IMR-90 (cell line): ENCODE measurements at regions not wholly inside any gene's neighbourhood (a gene's known extent, or its start where the extent isn't known, plus 50 kb on each side); places are given as distances from the start of the nearest gene placed in this dataset.

Experiments
- ATAC-seq: fragments of 200-7000 bp; cut with Tn5 transposase; 2 replicates; pipeline ENCODE4 v1.9.1; 2020; ENCODE audit warnings: low read depth, mild to moderate bottlenecking, moderate library complexity
- BruUV-seq: library from RNA; stranded (reverse); fragments of 400-500 nt; replicated peaks from 2 replicates; lab custom pipeline; 2021; lab: Mats Ljungman, UMichigan
- CTCF ChIA-PET: fragments of 300-600 bp; formaldehyde crosslinking; extraction: SDS; loops from one replicate; lab custom pipeline; 2021; ENCODE audit warnings: antibody characterized with exemption; lab: Yijun Ruan, JAX
- POLR2A ChIA-PET: fragments of 300-600 bp; sonication (Branson Sonifier 250); formaldehyde crosslinking; loops from one replicate; lab custom pipeline; 2022; ENCODE audit warnings: antibody characterized with exemption; ENCODE audit not compliant: unreplicated experiment; lab: Charles Lee
- DNase-seq: peaks from one replicate; pipeline ENCODE4 v3.0.0; 2013
- H2AFZ ChIP-seq: replicated peaks from 2 replicates; pipeline ENCODE3; 2013; ENCODE audit warnings: low read length, mild to moderate bottlenecking; ENCODE audit not compliant: poor library complexity
- H2AK5ac ChIP-seq: 2 replicates; pipeline ENCODE4 v1.6.1; 2013; ENCODE audit warnings: low read depth, low read length, inconsistent platforms
- H2AK9ac ChIP-seq: replicated peaks from 2 replicates; pipeline ENCODE3; 2013; ENCODE audit warnings: mild to moderate bottlenecking, low read depth, low read length, moderate library complexity; ENCODE audit not compliant: poor library complexity
- H2BK120ac ChIP-seq: 2 replicates; pipeline ENCODE4 v1.6.1; 2013; ENCODE audit warnings: low read depth, low read length, inconsistent platforms
- H2BK15ac ChIP-seq: 3 replicates; pipeline ENCODE4 v1.6.1; 2013; ENCODE audit warnings: low read depth, low read length, inconsistent platforms
- H2BK20ac ChIP-seq: 2 replicates; pipeline ENCODE4 v1.6.1; 2013; ENCODE audit warnings: low read depth, mild to moderate bottlenecking, inconsistent platforms, low read length, moderate library complexity
- H2BK5ac ChIP-seq: 2 replicates; pipeline ENCODE4 v1.6.1; 2013; ENCODE audit warnings: mild to moderate bottlenecking, low read depth, low read length, inconsistent platforms; ENCODE audit not compliant: poor library complexity, severe bottlenecking
- H3K14ac ChIP-seq: replicated peaks from 2 replicates; pipeline ENCODE4 v1.6.1; 2013; ENCODE audit warnings: low read depth, low read length, inconsistent platforms
- H3K18ac ChIP-seq: 2 replicates; pipeline ENCODE4 v1.6.1; 2013; ENCODE audit warnings: low read depth, low read length, control low read depth
- H3K23ac ChIP-seq: 2 replicates; pipeline ENCODE4 v1.6.1; 2013; ENCODE audit warnings: low read depth, low read length, inconsistent platforms
- H3K27ac ChIP-seq: 2 replicates; pipeline ENCODE4 v1.5.1; 2013; ENCODE audit warnings: mild to moderate bottlenecking, control low read depth, low read length; ENCODE audit not compliant: insufficient read depth
- H3K27me3 ChIP-seq: 2 replicates; pipeline ENCODE4 v1.6.1; 2013; ENCODE audit warnings: low read length; ENCODE audit not compliant: control insufficient read depth, insufficient read depth
- H3K36me3 ChIP-seq: 2 replicates; pipeline ENCODE4 v1.6.1; 2013; ENCODE audit warnings: low read length, mixed read lengths; ENCODE audit not compliant: control insufficient read depth, insufficient read depth
- H3K4ac ChIP-seq: 2 replicates; pipeline ENCODE4 v1.6.1; 2013; ENCODE audit warnings: low read depth, low read length, inconsistent platforms
- H3K4me1 ChIP-seq: 2 replicates; pipeline ENCODE4 v1.6.1; 2013; ENCODE audit warnings: low read length, mixed read lengths; ENCODE audit not compliant: control insufficient read depth, insufficient read depth
- H3K4me2 ChIP-seq: 2 replicates; pipeline ENCODE4 v1.6.1; 2013; ENCODE audit warnings: low read depth, mild to moderate bottlenecking, control low read depth, low read length, moderate library complexity
- H3K4me3 ChIP-seq: 2 replicates; pipeline ENCODE4 v1.5.1; 2013; ENCODE audit warnings: low read depth, mild to moderate bottlenecking, control low read depth, low read length, moderate library complexity; ENCODE audit not compliant: insufficient read depth
- H3K56ac ChIP-seq: 2 replicates; pipeline ENCODE4 v1.6.1; 2013; ENCODE audit warnings: low read length, inconsistent platforms; ENCODE audit not compliant: insufficient read depth; ENCODE audit errors: extremely low read depth
- H3K79me1 ChIP-seq, 2 experiments: 2 replicates each; pipeline ENCODE4 v1.6.1; 2013; ENCODE audit warnings: low read length in 2 of 2, inconsistent platforms in 1 of 2, low read depth in 1 of 2
- H3K9ac ChIP-seq: 2 replicates; pipeline ENCODE4 v1.6.1; 2013; ENCODE audit warnings: low read depth, low read length, control low read depth
- H3K9me1 ChIP-seq: 2 replicates; pipeline ENCODE4 v1.6.1; 2013; ENCODE audit warnings: low read length, inconsistent platforms; ENCODE audit not compliant: insufficient read depth
- H3K9me3 ChIP-seq: 2 replicates; pipeline ENCODE4 v1.6.1; 2013; ENCODE audit warnings: low read length; ENCODE audit not compliant: control insufficient read depth, insufficient read depth
- H4K20me1 ChIP-seq: 2 replicates; pipeline ENCODE4 v1.6.1; 2013; ENCODE audit warnings: low read length, inconsistent platforms; ENCODE audit not compliant: insufficient read depth
- H4K5ac ChIP-seq: 2 replicates; pipeline ENCODE4 v1.6.1; 2013; ENCODE audit warnings: mild to moderate bottlenecking, low read depth, low read length, control low read depth
- H4K8ac ChIP-seq, 2 experiments: 2 replicates each; pipeline ENCODE4 v1.6.1; 2013; ENCODE audit warnings: low read depth in 2 of 2, low read length in 2 of 2, control low read depth in 1 of 2, inconsistent platforms in 1 of 2
- H4K91ac ChIP-seq: 2 replicates; pipeline ENCODE4 v1.6.1; 2013; ENCODE audit warnings: low read depth, low read length, inconsistent platforms; ENCODE audit not compliant: insufficient read depth
- CEBPB ChIP-seq: IDR thresholded peaks from 2 replicates; pipeline ENCODE4 v1.6.1; 2012; ENCODE audit warnings: low read depth, low read length, improper control_type of control experiment
- FOS ChIP-seq: fragments of 150-350 bp; IDR thresholded peaks from 2 replicates; pipeline ENCODE4 v1.6.1; 2016; ENCODE audit warnings: low read depth, low read length
- RAD21 ChIP-seq: IDR thresholded peaks from 2 replicates; pipeline ENCODE4 v1.6.1; 2012; ENCODE audit warnings: low read length, improper control_type of control experiment
- WGBS, 2 experiments: methylation state at CpG; one replicate each; pipeline versions ENCODE4 v1.1.5 to v1.1.7; 2013; ENCODE audit warnings: missing lambda C conversion rate in 2 of 2; ENCODE audit not compliant: insufficient read length in 1 of 2; ENCODE audit errors: extremely low coverage in 2 of 2; 5-methylcytosine and 5-hydroxymethylcytosine counted together
- dilution Hi-C: fragments of 300-500 bp; cut with HindIII; formaldehyde crosslinking; loops from one replicate; pipeline ENCODE4 v1.14.3; 2018; ENCODE audit warnings: low sequenced_read_pairs; ENCODE audit not compliant: unreplicated experiment
- in situ Hi-C: fragments of 300-500 bp; cut with MboI; formaldehyde crosslinking; loops from 3 replicates; pipeline ENCODE4 v1.14.3; 2019; ENCODE audit warnings: low sequenced_read_pairs, inconsistent platforms, mixed read lengths
- intact Hi-C: fragments of 100-400 bp; cut with micrococcal nuclease; formaldehyde crosslinking; loops from 2 replicates; pipeline ENCODE4 v1.10.0; 2022

DNA sequence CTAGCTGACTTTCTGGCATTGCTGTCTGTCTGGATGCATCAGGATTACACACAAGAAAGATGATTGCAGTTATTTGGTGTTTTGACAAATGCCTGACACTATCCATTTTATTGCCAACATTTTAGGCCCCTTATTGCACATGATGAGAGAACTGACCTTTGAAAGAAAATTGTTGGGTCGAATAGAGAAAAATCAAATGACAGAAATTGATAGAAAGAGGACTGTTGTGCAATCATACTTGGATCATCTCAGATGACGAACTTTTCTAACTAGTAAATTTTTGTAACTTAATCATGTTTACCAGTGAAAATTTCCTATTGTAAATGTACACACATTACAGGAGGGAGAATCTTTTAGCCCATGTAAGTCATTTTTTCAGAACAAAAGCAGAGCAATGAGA lies 251.5 kb upstream of the USP15 start:
- H4K91ac ChIP-seq = no peak overlapping the region
- no peak overlapping the region for H3K4ac ChIP-seq
- no peak overlapping the region for H3K4me3 ChIP-seq
- no peaks in the 10 kb centered on the region for H3K9me3 ChIP-seq
- H3K27me3 ChIP-seq = no peaks in the 10 kb centered on the region
- H4K20me1 ChIP-seq = no peaks in the 10 kb centered on the region
- H3K36me3 ChIP-seq = no peaks in the 10 kb centered on the region
- TF ChIP-seq FOS (no peak), RAD21 (no peak), CEBPB (peak; percentile 57)
- H2AFZ ChIP-seq = no peak overlapping the region
- CTCF ChIA-PET = no interaction called here
- no TSS peak for BruUV-seq
- no peak for DNase-seq
- H4K8ac ChIP-seq = no peak overlapping the region
- no peak overlapping the region for H3K27ac ChIP-seq
- POLR2A ChIA-PET = no interaction called here
- no peak overlapping the region for H2AK9ac ChIP-seq
- no peak overlapping the region for H2AK5ac ChIP-seq
- H3K56ac ChIP-seq = no peak overlapping the region
- no peak overlapping the region for H2BK5ac ChIP-seq
- in situ Hi-C loops = no loop called here
- WGBS, 2 experiments = no CpG with 5 or more reads among the region's 2 CpGs
- ATAC-seq = no peak
- H3K9ac ChIP-seq = no peak overlapping the region
- no peak overlapping the region for H3K4me2 ChIP-seq
- no peak overlapping the region for H2BK15ac ChIP-seq
- H3K14ac ChIP-seq = no peak overlapping the region
- H3K4me1 ChIP-seq = no peaks in the 10 kb centered on the region
- no peak overlapping the region for H3K18ac ChIP-seq
- no peak overlapping the region for H2BK20ac ChIP-seq
- intact Hi-C loops = loop anchor here (5.0 to 10.0 kb wide), 2 partner anchors 184 to 1744 kb away; a partner anchor contains a TSS
- no peaks in the 10 kb centered on the region for H3K9me1 ChIP-seq
- no peaks in the 10 kb centered on the region for H3K79me1 ChIP-seq
- no peak overlapping the region for H4K5ac ChIP-seq
- dilution Hi-C loops = no loop called here
- no peak overlapping the region for H3K23ac ChIP-seq
- H2BK120ac ChIP-seq = no peak overlapping the region
